ENCODE measurements at regions not wholly inside any gene's neighbourhood (a gene's known extent, or its start where the extent isn't known, plus 50 kb on each side); places are given as distances from the start of the nearest gene placed in this dataset.

DNA sequence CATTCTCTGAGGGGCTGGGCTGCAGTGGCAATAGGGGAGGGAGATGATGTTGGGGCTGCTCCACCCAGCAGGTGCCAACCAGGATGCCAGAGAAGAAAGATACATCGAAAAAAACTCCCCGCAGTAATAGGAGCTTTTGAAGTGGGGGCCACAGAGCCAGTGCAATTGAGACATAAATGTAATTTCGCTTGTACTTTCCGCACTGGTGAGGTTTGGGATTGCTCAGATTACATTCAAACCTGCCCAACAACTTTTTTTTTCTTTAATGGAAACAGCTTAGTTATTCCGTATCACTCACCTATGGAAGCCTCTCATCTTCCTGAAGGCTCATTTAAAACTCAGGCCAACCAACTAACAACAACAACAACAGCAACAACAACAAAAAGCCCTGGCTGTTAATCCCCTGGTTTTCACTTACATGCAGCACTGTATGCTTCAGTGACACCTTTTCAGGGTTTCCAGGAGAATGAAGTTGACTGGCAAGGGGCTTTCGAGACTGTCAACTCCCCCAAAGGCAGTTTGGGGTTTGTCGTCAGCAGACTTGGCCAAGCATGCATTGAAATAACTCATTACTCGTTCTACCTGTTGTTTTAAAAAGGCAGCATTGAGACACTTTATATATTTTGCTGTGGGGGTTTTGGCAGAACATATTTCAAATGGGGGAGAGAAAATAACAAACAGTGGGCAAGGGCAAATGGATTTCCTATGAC is 163.8 kb downstream of the EBLN2 start:
- H3K9me3 ChIP-seq (ENCODE audit: insufficient read depth, low read length), result no peaks in the 10 kb centered on the region
- TF ChIP-seq YY1 (IDR thresholded peaks at IDR 0.05; ENCODE audit: insufficient read depth, insufficient read length) (no peak), SUZ12 (IDR thresholded peaks at IDR 0.05; ENCODE audit: extremely low read depth, insufficient read depth, insufficient read length) (no peak), ZNF274 (IDR thresholded peaks at IDR 0.05; ENCODE audit: low read depth, low read length) (no peak)
- H3K4me1 ChIP-seq (ENCODE audit: insufficient read depth, insufficient read length), result no peaks in the 10 kb centered on the region
- no peaks in the 10 kb centered on the region for H3K27me3 ChIP-seq (ENCODE audit: insufficient read depth, insufficient read length)
- no peak for DNase-seq (ENCODE audit: low read depth, low spot score)
- H3K9ac ChIP-seq (ENCODE audit: insufficient read length, low read depth), result no peak overlapping the region
- H3K36me3 ChIP-seq (ENCODE audit: insufficient read depth, insufficient read length, low read length), result no peaks in the 10 kb centered on the region
- no peak overlapping the region for H3K4me3 ChIP-seq (ENCODE audit: insufficient read length, low read depth)

DNA sequence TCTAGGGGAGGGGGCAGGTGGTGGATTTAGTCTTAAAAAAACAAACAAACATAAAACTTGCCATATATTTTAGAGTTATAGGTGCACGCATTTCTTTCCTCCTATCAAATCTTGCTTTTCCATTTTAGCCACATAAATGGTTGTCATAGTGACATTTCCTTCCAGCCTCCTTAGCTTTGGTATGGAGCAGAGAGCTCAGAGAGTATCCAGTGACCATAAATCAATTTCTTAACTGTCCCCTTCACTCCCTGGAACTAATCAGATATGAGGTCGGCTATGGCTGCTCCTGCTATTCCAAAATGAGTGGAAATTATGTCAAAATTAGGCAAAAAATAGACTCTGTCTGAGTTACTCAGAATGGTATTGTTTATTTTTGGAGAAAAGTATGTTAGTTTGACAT is 164.5 kb downstream of the EBLN2 start:
- Histone ChIP-seq H3K9ac (ENCODE audit: insufficient read length, low read depth) (no peak overlapping the region), H3K4me3 (ENCODE audit: insufficient read length, low read depth) (no peak overlapping the region), H3K9me3 (ENCODE audit: insufficient read depth, low read length) (no peaks in the 10 kb centered on the region), H3K36me3 (ENCODE audit: insufficient read depth, insufficient read length, low read length) (no peaks in the 10 kb centered on the region), H3K4me1 (ENCODE audit: insufficient read depth, insufficient read length) (no peaks in the 10 kb centered on the region), H3K27me3 (ENCODE audit: insufficient read depth, insufficient read length) (no peaks in the 10 kb centered on the region)
- TF ChIP-seq ZNF274 (IDR thresholded peaks at IDR 0.05; ENCODE audit: low read depth, low read length) (no peak), YY1 (IDR thresholded peaks at IDR 0.05; ENCODE audit: insufficient read depth, insufficient read length) (no peak), SUZ12 (IDR thresholded peaks at IDR 0.05; ENCODE audit: extremely low read depth, insufficient read depth, insufficient read length) (no peak)
- no peak for DNase-seq (ENCODE audit: low read depth, low spot score)

DNA sequence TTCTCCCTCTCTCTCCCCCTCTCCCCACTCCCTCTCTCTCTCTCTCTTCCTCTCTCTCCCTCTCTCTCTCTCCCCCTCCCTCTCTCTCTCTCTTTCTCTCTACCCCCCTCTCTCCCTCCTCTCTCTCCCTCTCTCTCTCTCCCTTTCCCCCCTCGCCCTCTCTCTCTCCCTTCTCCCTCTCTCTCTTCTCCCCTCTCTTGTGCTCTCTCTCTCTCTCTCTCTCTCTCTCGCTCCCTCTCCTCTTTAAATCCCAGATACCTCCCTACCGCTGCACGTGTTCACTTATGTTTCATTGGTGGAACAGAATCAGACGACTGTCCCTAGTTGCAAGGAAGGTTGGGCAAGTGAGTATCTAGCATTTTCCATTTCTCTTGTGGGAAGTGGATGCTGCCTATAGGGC is 166.5 kb downstream of the EBLN2 start:
- H3K4me1 ChIP-seq (ENCODE audit: insufficient read depth, insufficient read length), result no peaks in the 10 kb centered on the region
- TF ChIP-seq YY1 (IDR thresholded peaks at IDR 0.05; ENCODE audit: insufficient read depth, insufficient read length) (no peak), ZNF274 (IDR thresholded peaks at IDR 0.05; ENCODE audit: low read depth, low read length) (no peak), SUZ12 (IDR thresholded peaks at IDR 0.05; ENCODE audit: extremely low read depth, insufficient read depth, insufficient read length) (no peak)
- no peaks in the 10 kb centered on the region for H3K36me3 ChIP-seq (ENCODE audit: insufficient read depth, insufficient read length, low read length)
- H3K9ac ChIP-seq (ENCODE audit: insufficient read length, low read depth), result no peak overlapping the region
- no peaks in the 10 kb centered on the region for H3K27me3 ChIP-seq (ENCODE audit: insufficient read depth, insufficient read length)
- no peak for DNase-seq (ENCODE audit: low read depth, low spot score)
- H3K9me3 ChIP-seq (ENCODE audit: insufficient read depth, low read length), result no peaks in the 10 kb centered on the region
- no peak overlapping the region for H3K4me3 ChIP-seq (ENCODE audit: insufficient read length, low read depth)

DNA sequence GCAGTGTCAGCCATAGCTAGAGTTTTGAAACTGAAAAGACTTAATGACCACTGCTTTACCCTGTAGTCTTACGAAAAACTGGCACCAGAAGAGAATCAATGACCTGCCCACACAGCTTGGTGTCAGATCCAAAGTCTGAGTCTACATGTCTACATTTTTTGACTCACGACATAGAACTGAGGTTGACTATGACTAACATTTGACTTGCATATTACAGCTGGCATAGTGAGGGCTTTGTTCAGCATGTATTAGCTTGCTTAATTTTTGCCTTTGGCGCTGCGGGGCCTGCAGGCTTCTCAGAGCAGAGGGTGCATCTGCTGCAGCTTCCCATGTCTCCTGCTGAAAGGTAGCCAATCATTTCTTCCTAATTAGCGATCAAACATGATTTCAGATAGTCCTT is 167.0 kb downstream of the EBLN2 start:
- no peak for TF ChIP-seq ZNF274 (IDR thresholded peaks at IDR 0.05; ENCODE audit: low read depth, low read length)
- TF ChIP-seq YY1 (IDR thresholded peaks at IDR 0.05; ENCODE audit: insufficient read depth, insufficient read length), result no peak
- TF ChIP-seq SUZ12 (IDR thresholded peaks at IDR 0.05; ENCODE audit: extremely low read depth, insufficient read depth, insufficient read length), result no peak
- Histone ChIP-seq H3K36me3 (ENCODE audit: insufficient read depth, insufficient read length, low read length) (no peaks in the 10 kb centered on the region), H3K9me3 (ENCODE audit: insufficient read depth, low read length) (no peaks in the 10 kb centered on the region), H3K9ac (ENCODE audit: insufficient read length, low read depth) (no peak overlapping the region), H3K4me1 (ENCODE audit: insufficient read depth, insufficient read length) (no peaks in the 10 kb centered on the region), H3K4me3 (ENCODE audit: insufficient read length, low read depth) (no peak overlapping the region), H3K27me3 (ENCODE audit: insufficient read depth, insufficient read length) (no peaks in the 10 kb centered on the region)
- no peak for DNase-seq (ENCODE audit: low read depth, low spot score)

DNA sequence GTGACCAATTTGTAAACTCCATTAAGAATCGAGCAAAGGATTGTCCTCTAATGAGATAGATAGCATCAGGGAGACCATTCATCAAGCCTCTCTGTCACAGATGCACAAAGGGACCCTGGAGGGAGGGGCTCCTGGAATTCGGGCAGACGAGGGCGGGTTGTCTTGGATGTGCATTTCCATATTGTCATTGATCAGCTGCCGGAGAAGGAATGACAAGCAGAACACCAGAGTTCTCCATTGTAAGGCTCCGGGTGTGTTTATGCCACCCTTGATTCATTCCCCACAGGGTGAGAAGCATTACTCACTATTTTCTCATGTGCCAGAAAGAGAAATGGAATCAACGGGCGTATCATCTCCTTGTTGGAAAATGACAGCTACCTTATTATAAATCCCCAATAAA is 167.5 kb downstream of the EBLN2 start:
- H3K4me1 ChIP-seq (ENCODE audit: insufficient read depth, insufficient read length), result no peaks in the 10 kb centered on the region
- H3K9ac ChIP-seq (ENCODE audit: insufficient read length, low read depth), result no peak overlapping the region
- no peak overlapping the region for H3K4me3 ChIP-seq (ENCODE audit: insufficient read length, low read depth)
- TF ChIP-seq ZNF274 (IDR thresholded peaks at IDR 0.05; ENCODE audit: low read depth, low read length), result no peak
- no peak for TF ChIP-seq YY1 (IDR thresholded peaks at IDR 0.05; ENCODE audit: insufficient read depth, insufficient read length)
- no peak for TF ChIP-seq SUZ12 (IDR thresholded peaks at IDR 0.05; ENCODE audit: extremely low read depth, insufficient read depth, insufficient read length)
- no peaks in the 10 kb centered on the region for H3K9me3 ChIP-seq (ENCODE audit: insufficient read depth, low read length)
- no peaks in the 10 kb centered on the region for H3K36me3 ChIP-seq (ENCODE audit: insufficient read depth, insufficient read length, low read length)
- no peaks in the 10 kb centered on the region for H3K27me3 ChIP-seq (ENCODE audit: insufficient read depth, insufficient read length)
- DNase-seq (ENCODE audit: low read depth, low spot score), result no peak

DNA sequence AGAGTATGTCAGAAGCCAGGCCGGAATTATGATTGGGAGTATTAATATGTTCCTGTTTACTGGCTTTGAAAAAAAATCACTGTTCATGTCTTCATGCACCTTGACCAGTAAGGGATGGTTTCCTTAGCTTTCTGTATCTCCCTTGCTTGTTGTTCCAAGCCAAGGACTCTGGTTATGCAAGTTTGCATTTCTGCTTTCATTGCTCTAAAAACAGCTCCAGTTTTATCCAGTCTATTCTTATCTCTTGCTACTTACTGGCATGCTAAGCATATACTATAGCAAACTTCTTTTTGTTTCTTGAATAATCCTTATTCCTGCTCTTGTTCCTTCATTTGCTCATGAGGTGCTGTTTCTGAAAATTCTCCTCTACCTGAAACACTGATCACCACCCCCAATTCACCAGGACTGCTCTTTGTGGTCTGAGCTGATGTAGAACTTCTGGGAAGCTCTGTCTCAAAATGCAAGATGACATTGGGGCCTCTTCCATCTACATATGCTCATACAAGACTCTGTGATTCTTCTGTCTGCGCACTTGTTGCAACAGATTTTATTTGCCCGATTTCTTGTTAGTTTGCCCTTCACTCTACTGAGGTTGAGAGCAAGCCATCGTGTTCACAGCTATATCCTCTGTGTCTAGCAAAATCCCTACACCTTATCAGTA is 173.0 kb downstream of the EBLN2 start:
- no peaks in the 10 kb centered on the region for H3K9me3 ChIP-seq (ENCODE audit: insufficient read depth, low read length)
- no peak overlapping the region for H3K4me3 ChIP-seq (ENCODE audit: insufficient read length, low read depth)
- no peak for TF ChIP-seq YY1 (IDR thresholded peaks at IDR 0.05; ENCODE audit: insufficient read depth, insufficient read length)
- no peak for TF ChIP-seq SUZ12 (IDR thresholded peaks at IDR 0.05; ENCODE audit: extremely low read depth, insufficient read depth, insufficient read length)
- TF ChIP-seq ZNF274 (IDR thresholded peaks at IDR 0.05; ENCODE audit: low read depth, low read length), result no peak
- no peaks in the 10 kb centered on the region for H3K36me3 ChIP-seq (ENCODE audit: insufficient read depth, insufficient read length, low read length)
- H3K4me1 ChIP-seq (ENCODE audit: insufficient read depth, insufficient read length), result no peaks in the 10 kb centered on the region
- no peaks in the 10 kb centered on the region for H3K27me3 ChIP-seq (ENCODE audit: insufficient read depth, insufficient read length)
- no peak for DNase-seq (ENCODE audit: low read depth, low spot score)
- H3K9ac ChIP-seq (ENCODE audit: insufficient read length, low read depth), result no peak overlapping the region

DNA sequence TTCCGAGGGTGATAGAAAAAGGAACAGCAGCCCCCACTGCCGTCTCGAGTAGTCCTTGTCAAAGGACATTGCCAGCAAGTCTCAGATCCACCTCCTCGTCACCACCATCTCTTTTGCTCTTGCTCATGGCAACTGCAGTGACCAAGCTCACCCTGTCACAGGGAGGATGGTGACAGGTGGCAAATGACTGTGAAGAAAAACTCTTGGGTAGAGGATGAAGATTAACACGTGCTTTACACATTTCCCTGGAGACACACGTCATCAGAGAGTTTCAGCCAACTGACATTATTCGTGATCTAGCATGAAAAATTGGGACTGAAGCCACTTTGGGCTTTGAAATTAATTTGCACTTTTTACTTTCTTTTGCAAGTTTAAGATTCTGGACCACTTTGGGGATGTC is 174.3 kb downstream of the EBLN2 start:
- Histone ChIP-seq H3K36me3 (ENCODE audit: insufficient read depth, insufficient read length, low read length) (no peaks in the 10 kb centered on the region), H3K4me3 (ENCODE audit: insufficient read length, low read depth) (no peak overlapping the region), H3K9ac (ENCODE audit: insufficient read length, low read depth) (no peak overlapping the region), H3K9me3 (ENCODE audit: insufficient read depth, low read length) (no peaks in the 10 kb centered on the region), H3K4me1 (ENCODE audit: insufficient read depth, insufficient read length) (no peaks in the 10 kb centered on the region), H3K27me3 (ENCODE audit: insufficient read depth, insufficient read length) (no peaks in the 10 kb centered on the region)
- TF ChIP-seq SUZ12 (IDR thresholded peaks at IDR 0.05; ENCODE audit: extremely low read depth, insufficient read depth, insufficient read length) (no peak), YY1 (IDR thresholded peaks at IDR 0.05; ENCODE audit: insufficient read depth, insufficient read length) (no peak), ZNF274 (IDR thresholded peaks at IDR 0.05; ENCODE audit: low read depth, low read length) (no peak)
- DNase-seq (ENCODE audit: low read depth, low spot score), result no peak
